T47D (cell line): ENCODE measurements at regions not wholly inside any gene's neighbourhood (a gene's known extent, or its start where the extent isn't known, plus 50 kb on each side); places are given as distances from the start of the nearest gene placed in this dataset.
"Not testable (repeated sequence)": the region's sequence is repeated elsewhere in the genome, so short reads cannot be mapped to it uniquely, and the experiment has no call there.

Experiments
- DNase-seq, 2 experiments: peaks; one replicate each; pipeline versions ENCODE4 v3.0.0 to v3.0.0-alpha.2; 2011 to 2012; ENCODE audit warnings: low read depth in 1 of 2, low spot score in 1 of 2
- JUND ChIP-seq: IDR thresholded peaks from 2 replicates; pipeline ENCODE4 v1.6.1; 2012; ENCODE audit warnings: low read depth
- in situ Hi-C: cut with HindIII; loops from 2 replicates; pipeline ENCODE4 v1.10.0; 2016; ENCODE audit warnings: low sequenced_read_pairs, low pct_unique_long_range_greater_than_20kb

GRCh38 chr5:145068721-145069120 is 766.4 kb downstream of the PRELID2 start:
- in situ Hi-C loops: no loop called here
- no peak for TF ChIP-seq JUND
- no peak for DNase-seq

DNA sequence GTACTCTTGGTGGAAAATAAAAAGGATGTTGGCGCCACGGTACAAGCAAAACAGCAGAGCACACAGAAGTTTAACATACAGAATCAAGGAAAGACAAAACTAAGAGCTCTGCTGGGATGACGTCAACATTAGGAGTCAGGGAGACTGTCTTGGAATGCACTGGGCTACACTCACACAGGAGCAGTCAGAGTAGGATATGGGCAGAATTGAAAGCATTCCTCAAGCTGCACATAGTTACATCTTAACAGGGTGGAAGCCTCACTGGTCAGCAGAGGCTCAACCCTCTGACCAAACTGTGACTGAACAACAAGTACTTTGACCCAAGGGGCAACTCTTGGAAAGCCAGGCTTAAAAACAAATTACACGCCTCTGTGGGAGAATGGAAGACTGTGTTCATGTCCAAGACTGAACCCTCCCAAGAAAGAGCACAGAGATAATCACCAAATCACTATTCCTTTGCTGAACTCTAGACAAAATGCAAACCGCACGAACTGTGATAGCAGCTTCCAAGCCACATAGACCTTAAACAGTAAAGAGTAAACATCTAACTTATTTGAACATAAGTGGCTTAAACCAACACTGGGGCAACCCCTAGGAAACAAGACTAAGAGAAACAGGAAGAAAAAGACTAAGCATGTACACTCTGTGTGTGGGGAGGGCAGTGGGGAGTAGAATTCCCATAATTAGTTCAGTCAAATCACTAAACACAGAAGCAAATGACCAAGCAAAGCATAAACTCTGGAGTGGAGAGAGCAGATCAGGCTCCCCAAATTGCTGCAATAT is 772.7 kb downstream of the PRELID2 start:
- TF ChIP-seq JUND: no peak
- DNase-seq: no peak
- in situ Hi-C loops: no loop called here

- in situ Hi-C loops: no loop called here
- no peak for TF ChIP-seq JUND
Measured at GRCh38 chr5:145056800-145057199, 778.3 kb downstream of the PRELID2 start.

GRCh38 chr5:145050181-145050580 is 785.0 kb downstream of the PRELID2 start:
- no peak for TF ChIP-seq JUND
- in situ Hi-C loops: no loop called here
- DNase-seq: no peak

More at GRCh38 chr5:145056800-145057199, 778.3 kb downstream of the PRELID2 start:
- no peak for DNase-seq

GRCh38 chr5:145044970-145045369 is 790.2 kb downstream of the PRELID2 start:
- in situ Hi-C loops: no loop called here
- no peak for TF ChIP-seq JUND
- no peak for DNase-seq

DNA sequence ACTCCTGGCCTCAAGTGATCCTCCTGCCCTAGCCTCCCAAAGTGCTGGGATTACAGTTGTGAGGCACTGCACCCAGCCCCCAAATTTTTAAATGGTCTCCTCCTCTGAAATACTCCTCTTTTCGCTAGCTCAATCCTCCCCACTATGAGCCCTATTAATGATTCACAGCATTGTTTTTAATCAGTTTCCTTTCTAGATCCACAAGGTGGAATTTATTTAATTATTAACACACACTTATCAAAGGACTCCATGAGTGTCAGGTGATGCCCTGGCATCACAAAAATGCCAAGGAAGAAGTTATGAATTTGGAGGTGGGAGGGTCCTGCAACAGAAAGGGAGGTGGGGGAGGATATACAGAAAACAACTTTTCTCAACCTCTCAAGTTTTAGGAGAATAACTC is 806.5 kb downstream of the PRELID2 start:
- in situ Hi-C loops: no loop called here
- no peak for TF ChIP-seq JUND
- DNase-seq: no peak

- no peak for DNase-seq
- in situ Hi-C loops: no loop called here
- TF ChIP-seq JUND: no peak
Measured at GRCh38 chr5:145027286-145027685, 807.9 kb downstream of the PRELID2 start.

DNA sequence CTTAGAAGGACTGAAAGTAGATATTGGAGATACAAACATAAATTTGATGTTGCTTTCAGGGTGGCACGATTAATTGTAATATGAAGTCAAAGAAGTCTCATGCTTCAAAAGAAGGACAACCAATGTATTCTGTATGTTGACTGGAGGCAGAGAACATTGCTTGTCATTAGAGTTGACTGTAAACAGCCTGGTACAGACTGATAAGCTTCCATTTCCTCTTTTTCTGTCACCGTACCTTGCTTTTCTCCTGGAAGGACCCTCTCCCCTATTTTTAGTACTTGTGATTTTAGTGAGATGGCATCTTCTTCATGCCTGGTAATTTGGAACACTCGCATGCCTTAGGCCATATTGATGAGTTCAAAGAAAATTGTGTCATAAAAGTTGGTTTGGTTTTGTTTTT is 809.4 kb downstream of the PRELID2 start:
- TF ChIP-seq JUND: no peak
- no peak for DNase-seq
- in situ Hi-C loops: no loop called here

DNA sequence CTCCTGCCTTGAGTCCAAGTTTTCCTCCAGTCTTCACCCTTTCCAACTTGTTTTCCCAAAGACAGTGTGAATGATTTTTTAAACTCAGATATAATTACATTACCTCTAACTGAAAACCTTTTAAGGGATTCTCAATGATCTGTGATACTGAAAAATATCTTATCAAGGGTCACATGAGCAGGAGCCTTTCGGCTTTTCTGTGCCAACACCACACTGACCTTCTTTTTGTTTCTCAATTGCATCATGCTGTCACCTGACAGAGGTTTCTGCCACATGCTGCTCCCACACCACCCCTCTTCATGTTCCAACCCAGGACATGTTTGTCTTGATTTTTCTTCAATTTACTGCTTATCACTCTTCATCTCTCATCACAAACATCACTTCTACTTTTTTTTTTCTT is 820.0 kb downstream of the PRELID2 start:
- no peak for TF ChIP-seq JUND
- no peak for DNase-seq
- in situ Hi-C loops: no loop called here

DNA sequence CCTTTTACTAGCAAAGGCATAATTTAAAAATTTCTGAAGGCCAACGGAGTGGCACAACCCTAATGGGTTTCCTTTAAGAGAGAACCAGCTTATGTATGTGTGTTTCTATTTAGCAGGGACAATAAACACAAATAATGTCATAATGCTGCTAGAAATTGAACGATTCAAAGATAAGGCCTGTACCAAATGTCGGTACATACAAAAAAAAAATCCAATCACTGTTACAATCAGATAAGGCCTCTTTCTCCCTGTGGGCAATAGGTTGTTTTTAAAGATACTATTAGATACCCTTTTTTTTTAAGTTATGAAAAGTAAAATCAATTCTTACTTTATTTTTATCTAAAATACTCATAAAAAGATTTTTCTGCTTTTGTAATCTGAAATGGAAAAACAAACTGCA is 821.0 kb downstream of the PRELID2 start:
- no peak for TF ChIP-seq JUND
- DNase-seq: no peak
- in situ Hi-C loops: no loop called here

- no peak for TF ChIP-seq JUND
- in situ Hi-C loops: no loop called here
- no peak for DNase-seq
Measured at GRCh38 chr5:145010834-145011233, 824.3 kb downstream of the PRELID2 start.

GRCh38 chr5:145008876-145009530 is 826.1 kb downstream of the PRELID2 start:
- no peak for DNase-seq
- TF ChIP-seq JUND: no peak
- in situ Hi-C loops: no loop called here

DNA sequence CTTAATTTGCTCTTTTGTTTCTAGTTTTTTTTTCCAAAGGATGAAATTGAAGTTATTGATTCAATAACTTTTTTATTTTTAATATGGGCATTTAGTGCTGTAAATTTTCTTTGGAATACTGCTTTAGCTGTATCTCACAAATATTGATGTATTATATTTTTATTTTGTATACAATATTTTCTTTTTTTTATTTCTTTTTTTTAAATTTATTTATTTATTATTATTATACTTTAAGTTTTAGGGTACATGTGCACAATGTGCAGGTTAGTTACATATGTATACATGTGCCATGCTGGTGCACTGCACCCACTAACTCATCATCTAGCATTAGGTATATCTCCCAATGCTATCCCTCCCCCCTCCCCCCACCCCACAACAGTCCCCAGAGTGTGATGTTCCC is 823.7 kb downstream of the KCTD16 start:
- in situ Hi-C loops, DNase-seq: not testable (repeated sequence)

DNA sequence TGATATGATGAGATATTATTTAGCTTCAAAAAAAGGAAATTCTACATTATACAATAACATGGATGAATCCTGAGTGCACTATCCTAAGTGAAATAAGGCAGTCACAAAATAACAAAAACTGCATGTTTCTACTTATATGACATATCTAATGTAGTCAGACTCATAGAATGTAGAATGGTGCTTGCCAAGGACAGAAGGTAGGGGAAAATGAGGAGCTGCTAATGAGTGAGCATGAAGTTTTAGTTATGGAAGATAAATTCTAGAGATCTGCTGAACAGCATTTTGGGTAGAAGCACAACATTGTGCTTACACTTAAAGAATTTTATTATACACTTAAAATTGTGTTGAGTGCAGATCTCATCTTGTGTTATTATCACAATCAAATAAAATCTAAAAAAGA is 812.4 kb downstream of the KCTD16 start:
- in situ Hi-C loops: no loop called here
- TF ChIP-seq JUND: no peak
- no peak for DNase-seq
